Esophagus mucosa (tissue), 1 donor: ENCODE measurements at regions not wholly inside any gene's neighbourhood (a gene's known extent, or its start where the extent isn't known, plus 50 kb on each side); places are given as distances from the start of the nearest gene placed in this dataset.
"Not testable (repeated sequence)": the region's sequence is repeated elsewhere in the genome, so short reads cannot be mapped to it uniquely, and the experiment has no call there.

ENCODE experiments used
- ATAC-seq: fragments of 200-7000 bp; cut with Tn5 transposase; one replicate; pipeline ENCODE4 v1.9.1; 2020
- donor health status: DM: yes; HTN: yes; CAD: no.

- no peak for ATAC-seq
Measured at GRCh38 chr6:138664745-138665144, 108.8 kb upstream of the CCDC28A start.

- no peak for ATAC-seq
Measured at GRCh38 chr6:138666636-138667035, 106.9 kb upstream of the CCDC28A start.

GRCh38 chr6:138667408-138667807 lies 106.2 kb upstream of the CCDC28A start:
- no peak for ATAC-seq

- no peak for ATAC-seq
Measured at GRCh38 chr6:138671351-138671750, 102.2 kb upstream of the CCDC28A start.

GRCh38 chr6:138673346-138674014 lies 100.1 kb upstream of the CCDC28A start:
- ATAC-seq = no peak

- not testable (repeated sequence) for ATAC-seq
Measured at GRCh38 chr6:138674444-138674843, 99.1 kb upstream of the CCDC28A start.

- ATAC-seq = no peak
Measured at GRCh38 chr6:138677538-138677937, 96.0 kb upstream of the CCDC28A start.

- no peak for ATAC-seq
Measured at GRCh38 chr6:138678168-138678567, 95.4 kb upstream of the CCDC28A start.

- no peak for ATAC-seq
Measured at GRCh38 chr6:138680085-138680484, 93.5 kb upstream of the CCDC28A start.

- no peak for ATAC-seq
Measured at GRCh38 chr6:138681627-138682026, 91.9 kb upstream of the CCDC28A start.

- ATAC-seq = peak; percentile 86
Measured at GRCh38 chr6:138682704-138683527, 90.7 kb upstream of the CCDC28A start.

GRCh38 chr6:138685257-138685656 lies 88.3 kb upstream of the CCDC28A start:
- peak; percentile 89 for ATAC-seq

- no peak for ATAC-seq
Measured at GRCh38 chr6:138685781-138686180, 87.8 kb upstream of the CCDC28A start.

- ATAC-seq = no peak
Measured at GRCh38 chr6:138688580-138688979, 85.0 kb upstream of the CCDC28A start.

GRCh38 chr6:138689849-138690248 lies 83.7 kb upstream of the CCDC28A start:
- ATAC-seq = peak; percentile 54

- peak; percentile 34 for ATAC-seq
Measured at GRCh38 chr6:138690975-138691594, 82.5 kb upstream of the CCDC28A start.

GRCh38 chr6:138691595-138692057 lies 81.9 kb upstream of the CCDC28A start:
- ATAC-seq = peak; percentile 51

GRCh38 chr6:138692058-138692977 lies 81.3 kb upstream of the CCDC28A start:
- peak; percentile 53 for ATAC-seq

- peak; percentile 82 for ATAC-seq
Measured at GRCh38 chr6:138692978-138693909, 80.3 kb upstream of the CCDC28A start.

GRCh38 chr6:138695193-138695592 lies 78.4 kb upstream of the CCDC28A start:
- peak; percentile 16 for ATAC-seq

- no peak for ATAC-seq
Measured at GRCh38 chr6:138714493-138714892, 59.1 kb upstream of the CCDC28A start.
